Right cardiac atrium (tissue), 5 donors: ENCODE measurements at regions not wholly inside any gene's neighbourhood (a gene's known extent, or its start where the extent isn't known, plus 50 kb on each side); places are given as distances from the start of the nearest gene placed in this dataset.

Source experiments
- ATAC-seq, 2 donors: fragments of 200-7000 bp; cut with Tn5 transposase; one replicate each; pipeline versions ENCODE4 v1.8.0 to v1.9.1; 2020; ENCODE audit warnings: moderate library complexity in 2 of 2, mild to moderate bottlenecking in 1 of 2
- DNase-seq, 3 donors: peaks; one replicate each; pipeline ENCODE4 v3.0.0-alpha.2; 2020
- H3K27ac ChIP-seq: one replicate; pipeline ENCODE4 v1.5.1; 2013; ENCODE audit warnings: mild to moderate bottlenecking, low read length, control low read depth, moderate library complexity
- H3K27me3 ChIP-seq: one replicate; pipeline ENCODE4 v1.6.1; 2013; ENCODE audit not compliant: control insufficient read depth, insufficient read depth
- H3K4me1 ChIP-seq: one replicate; pipeline ENCODE4 v1.6.1; 2013; ENCODE audit warnings: low read length; ENCODE audit not compliant: control insufficient read depth, insufficient read depth
- H3K4me3 ChIP-seq: one replicate; pipeline ENCODE4 v1.5.1; 2013; ENCODE audit warnings: low read length, control low read depth
- H3K9me3 ChIP-seq: one replicate; pipeline ENCODE4 v1.6.1; 2013; ENCODE audit warnings: low read length; ENCODE audit not compliant: control insufficient read depth
- WGBS: extraction: QIAGEN DNeasy Blood & Tissue Kit; methylation state at CpG from one replicate; pipeline ENCODE4 v1.1.7; 2013; 5-methylcytosine and 5-hydroxymethylcytosine counted together
- intact Hi-C, 4 donors: fragments of 100-400 bp; cut with DNase I; formaldehyde crosslinking; loops; one replicate each; pipeline versions ENCODE4 v1.11.0 to v1.14.0; 2022 to 2023
- donor health status: healthy with polysubstance abuse.
- donor health status: DM: no; HTN: yes; CAD: no.
- donor health status: DM: no; HTN: no; CAD: no.
- donor health status: DM: no; HTN: yes; CAD: no; lungs with severe emphysema.
- donor health status: DM: yes; HTN: yes; CAD: no.

GRCh38 chr14:50044042-50044651 lies 72.2 kb downstream of the VCPKMT start:
- H3K27ac ChIP-seq, result peak overlapping the region; percentile 63
- ATAC-seq (peak; percentile 5 to 44), DNase-seq (no peak)
- H3K9me3 ChIP-seq, result no peaks in the 10 kb centered on the region
- peaks cover 12% of the 10 kb centered on the region for H3K4me1 ChIP-seq
- 57% methylated on average over 4 of the region's 4 CpGs for WGBS
- no peak overlapping the region for H3K4me3 ChIP-seq
- intact Hi-C loops, result no loop called here
- H3K27me3 ChIP-seq, result no peaks in the 10 kb centered on the region

- peak; percentile 88 to 92 (median 89) for DNase-seq
Observed at GRCh38 chr14:50045039-50045711, 71.2 kb downstream of the VCPKMT start.

GRCh38 chr14:50045837-50046236 lies 70.5 kb downstream of the VCPKMT start:
- H3K9me3 ChIP-seq, result no peaks in the 10 kb centered on the region
- WGBS, result 98% methylated on average over 2 of the region's 2 CpGs
- H3K27ac ChIP-seq, result no peak overlapping the region
- intact Hi-C loops, result no loop called here
- DNase-seq (no peak), ATAC-seq (no peak)
- H3K27me3 ChIP-seq, result no peaks in the 10 kb centered on the region
- no peak overlapping the region for H3K4me3 ChIP-seq
- H3K4me1 ChIP-seq, result peaks cover 12% of the 10 kb centered on the region

More at GRCh38 chr14:50045039-50045711, 71.2 kb downstream of the VCPKMT start:
- Histone ChIP-seq H3K4me3 (no peak overlapping the region), H3K9me3 (no peaks in the 10 kb centered on the region), H3K4me1 (peaks cover 12% of the 10 kb centered on the region), H3K27me3 (no peaks in the 10 kb centered on the region), H3K27ac (peak overlapping the region; percentile 49)
- 19% methylated on average over 8 of the region's 8 CpGs for WGBS
- intact Hi-C loops, result no loop called here
- peak; percentile 93 to 97 for ATAC-seq

GRCh38 chr14:50047274-50047676 lies 69.1 kb downstream of the VCPKMT start:
- H3K9me3 ChIP-seq, result no peaks in the 10 kb centered on the region
- intact Hi-C loops, result no loop called here
- ATAC-seq (peak; percentile 52 to 63), DNase-seq (no peak)
- H3K27me3 ChIP-seq, result no peaks in the 10 kb centered on the region
- peaks cover 12% of the 10 kb centered on the region for H3K4me1 ChIP-seq
- H3K4me3 ChIP-seq, result no peak overlapping the region
- peak overlapping the region; percentile 69 for H3K27ac ChIP-seq

GRCh38 chr14:50049093-50049492 lies 67.3 kb downstream of the VCPKMT start:
- Histone ChIP-seq H3K27ac (no peak overlapping the region), H3K4me3 (no peak overlapping the region), H3K4me1 (peaks cover 10% of the 10 kb centered on the region), H3K9me3 (no peaks in the 10 kb centered on the region), H3K27me3 (no peaks in the 10 kb centered on the region)
- intact Hi-C loops, result no loop called here
- DNase-seq, result no peak
- WGBS, result 98% methylated on average over 4 of the region's 4 CpGs
- ATAC-seq, result no peak

GRCh38 chr14:50049703-50050570 lies 66.4 kb downstream of the VCPKMT start:
- H3K9me3 ChIP-seq, result no peaks in the 10 kb centered on the region
- intact Hi-C loops, result no loop called here
- no peak for DNase-seq
- 95% methylated on average over 20 of the region's 20 CpGs for WGBS
- H3K4me1 ChIP-seq, result peaks cover 6% of the 10 kb centered on the region
- H3K27me3 ChIP-seq, result no peaks in the 10 kb centered on the region
- ATAC-seq, result no peak
- no peak overlapping the region for H3K4me3 ChIP-seq
- H3K27ac ChIP-seq, result no peak overlapping the region

GRCh38 chr14:50051106-50051505 lies 65.3 kb downstream of the VCPKMT start:
- intact Hi-C loops, result no loop called here
- Histone ChIP-seq H3K27me3 (no peaks in the 10 kb centered on the region), H3K9me3 (no peaks in the 10 kb centered on the region), H3K4me1 (no peaks in the 10 kb centered on the region), H3K27ac (no peak overlapping the region), H3K4me3 (no peak overlapping the region)
- no peak for ATAC-seq
- no peak for DNase-seq
- WGBS, result 93% methylated on average over 12 of the region's 12 CpGs

- Histone ChIP-seq H3K9me3 (no peaks in the 10 kb centered on the region), H3K4me1 (no peaks in the 10 kb centered on the region), H3K27me3 (no peaks in the 10 kb centered on the region), H3K27ac (no peak overlapping the region), H3K4me3 (no peak overlapping the region)
- 96% methylated on average over 5 of the region's 5 CpGs for WGBS
- ATAC-seq, result no peak
- intact Hi-C loops, result no loop called here
- DNase-seq, result no peak
Observed at GRCh38 chr14:50051706-50052105, 64.7 kb downstream of the VCPKMT start.

GRCh38 chr14:50052517-50052916 lies 63.9 kb downstream of the VCPKMT start:
- H3K9me3 ChIP-seq, result no peaks in the 10 kb centered on the region
- no peak overlapping the region for H3K4me3 ChIP-seq
- no peak for ATAC-seq
- 95% methylated on average over 11 of the region's 11 CpGs for WGBS
- DNase-seq, result no peak
- H3K4me1 ChIP-seq, result no peaks in the 10 kb centered on the region
- intact Hi-C loops, result no loop called here
- H3K27ac ChIP-seq, result no peak overlapping the region
- H3K27me3 ChIP-seq, result no peaks in the 10 kb centered on the region

- 87% methylated on average over 2 of the region's 2 CpGs for WGBS
- Histone ChIP-seq H3K4me1 (no peaks in the 10 kb centered on the region), H3K27me3 (no peaks in the 10 kb centered on the region), H3K9me3 (no peaks in the 10 kb centered on the region), H3K4me3 (no peak overlapping the region), H3K27ac (no peak overlapping the region)
- intact Hi-C loops, result no loop called here
- ATAC-seq (no peak), DNase-seq (no peak)
Observed at GRCh38 chr14:50053935-50054334, 62.4 kb downstream of the VCPKMT start.
